ENCODE measurements at regions not wholly inside any gene's neighbourhood (a gene's known extent, or its start where the extent isn't known, plus 50 kb on each side); places are given as distances from the start of the nearest gene placed in this dataset.

DNA sequence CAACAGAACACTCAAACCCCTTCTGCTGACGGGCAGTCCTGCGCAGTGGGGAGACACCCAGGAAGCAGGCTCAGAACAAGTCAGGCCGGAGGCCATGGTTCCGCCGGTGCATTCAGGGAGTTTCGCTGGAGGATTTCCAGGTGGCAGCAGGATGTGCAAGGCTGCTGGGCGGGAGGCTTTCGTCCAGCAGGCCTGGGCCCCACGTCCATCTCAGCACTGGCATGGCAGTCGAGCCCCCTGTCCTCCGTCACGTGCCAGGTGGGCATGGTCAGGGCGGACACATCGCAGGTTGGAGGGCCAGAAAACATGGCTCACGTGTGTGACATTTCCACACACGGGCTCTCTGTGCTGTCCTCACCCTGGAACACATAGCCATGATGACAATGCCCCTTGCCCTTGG lies 299.9 kb upstream of the IRX2 start:
- TF ChIP-seq, protein P1, sequence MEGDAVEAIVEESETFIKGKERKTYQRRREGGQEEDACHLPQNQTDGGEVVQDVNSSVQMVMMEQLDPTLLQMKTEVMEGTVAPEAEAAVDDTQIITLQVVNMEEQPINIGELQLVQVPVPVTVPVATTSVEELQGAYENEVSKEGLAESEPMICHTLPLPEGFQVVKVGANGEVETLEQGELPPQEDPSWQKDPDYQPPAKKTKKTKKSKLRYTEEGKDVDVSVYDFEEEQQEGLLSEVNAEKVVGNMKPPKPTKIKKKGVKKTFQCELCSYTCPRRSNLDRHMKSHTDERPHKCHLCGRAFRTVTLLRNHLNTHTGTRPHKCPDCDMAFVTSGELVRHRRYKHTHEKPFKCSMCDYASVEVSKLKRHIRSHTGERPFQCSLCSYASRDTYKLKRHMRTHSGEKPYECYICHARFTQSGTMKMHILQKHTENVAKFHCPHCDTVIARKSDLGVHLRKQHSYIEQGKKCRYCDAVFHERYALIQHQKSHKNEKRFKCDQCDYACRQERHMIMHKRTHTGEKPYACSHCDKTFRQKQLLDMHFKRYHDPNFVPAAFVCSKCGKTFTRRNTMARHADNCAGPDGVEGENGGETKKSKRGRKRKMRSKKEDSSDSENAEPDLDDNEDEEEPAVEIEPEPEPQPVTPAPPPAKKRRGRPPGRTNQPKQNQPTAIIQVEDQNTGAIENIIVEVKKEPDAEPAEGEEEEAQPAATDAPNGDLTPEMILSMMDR (IDR thresholded peaks at IDR 0.05; ENCODE audit: borderline replicate concordance, control extremely low read depth, extremely low read depth, insufficient read depth, missing control alignments): no peak
- no peak for DNase-seq (ENCODE audit: low spot score)
- in situ Hi-C loops (cut with MboI; ENCODE audit: low sequenced_read_pairs, unreplicated experiment): no loop called here

DNA sequence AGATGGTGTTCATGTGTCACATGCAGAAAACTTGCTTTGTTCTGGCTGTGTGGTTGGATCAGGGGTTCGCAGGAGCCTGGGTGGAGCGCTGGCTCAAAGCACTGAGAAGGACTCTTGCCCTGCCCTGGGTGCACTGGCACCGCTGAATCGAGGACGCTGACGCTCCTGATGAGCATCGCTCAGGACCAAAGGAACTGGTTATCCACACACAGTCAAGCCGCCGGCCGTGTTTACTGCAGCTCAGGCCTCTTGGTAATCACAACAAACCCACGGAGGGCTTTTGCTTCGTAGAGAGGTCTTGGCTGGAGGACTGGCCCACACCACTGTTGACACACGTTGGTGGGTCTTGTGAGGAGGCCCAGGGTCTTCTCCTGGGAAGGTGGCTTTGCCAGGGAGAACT lies 299.4 kb upstream of the IRX2 start:
- DNase-seq (ENCODE audit: low spot score): no peak
- in situ Hi-C loops (cut with MboI; ENCODE audit: low sequenced_read_pairs, unreplicated experiment): no loop called here
- TF ChIP-seq, protein P1 (IDR thresholded peaks at IDR 0.05; ENCODE audit: borderline replicate concordance, control extremely low read depth, extremely low read depth, insufficient read depth, missing control alignments): no peak

GRCh38 chr5:3049261-3049660 lies 297.8 kb upstream of the IRX2 start:
- TF ChIP-seq, protein P1 (IDR thresholded peaks at IDR 0.05; ENCODE audit: borderline replicate concordance, control extremely low read depth, extremely low read depth, insufficient read depth, missing control alignments): no peak
- DNase-seq (ENCODE audit: low spot score): no peak
- in situ Hi-C loops (cut with MboI; ENCODE audit: low sequenced_read_pairs, unreplicated experiment): no loop called here

DNA sequence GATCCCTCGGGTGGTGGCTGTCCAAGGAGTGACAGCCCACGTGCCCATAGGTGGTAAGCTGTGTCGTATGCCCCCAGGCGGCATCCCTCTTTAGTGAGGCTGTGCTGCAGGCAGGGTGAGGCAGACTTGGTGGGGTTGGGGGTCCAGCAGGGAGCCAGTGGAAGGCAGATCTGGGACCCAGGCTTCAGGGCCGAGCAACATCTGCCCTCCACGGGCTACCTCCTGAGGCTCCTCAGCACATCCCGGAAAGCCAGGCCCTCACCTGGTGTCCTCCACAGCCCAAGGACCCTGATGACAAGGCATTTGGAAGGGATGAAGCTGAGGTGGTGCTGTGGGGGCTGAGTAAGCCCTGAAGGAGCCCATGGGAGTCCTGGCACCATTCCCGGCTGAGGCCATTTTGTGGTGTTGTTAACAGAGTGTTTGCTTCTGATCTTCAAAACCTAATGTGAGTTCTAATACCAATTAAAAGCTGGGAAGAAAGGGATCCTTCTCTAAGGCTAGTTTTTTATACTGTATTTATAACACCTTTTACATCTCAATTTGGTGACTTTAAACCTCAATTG lies 295.8 kb upstream of the IRX2 start:
- TF ChIP-seq, protein P1 (IDR thresholded peaks at IDR 0.05; ENCODE audit: borderline replicate concordance, control extremely low read depth, extremely low read depth, insufficient read depth, missing control alignments): no peak
- DNase-seq (ENCODE audit: low spot score): no peak
- in situ Hi-C loops (cut with MboI; ENCODE audit: low sequenced_read_pairs, unreplicated experiment): no loop called here

GRCh38 chr5:3043600-3043999 lies 292.1 kb upstream of the IRX2 start:
- in situ Hi-C loops (cut with MboI; ENCODE audit: low sequenced_read_pairs, unreplicated experiment): no loop called here
- TF ChIP-seq, protein P1 (IDR thresholded peaks at IDR 0.05; ENCODE audit: borderline replicate concordance, control extremely low read depth, extremely low read depth, insufficient read depth, missing control alignments): no peak
- no peak for DNase-seq (ENCODE audit: low spot score)

DNA sequence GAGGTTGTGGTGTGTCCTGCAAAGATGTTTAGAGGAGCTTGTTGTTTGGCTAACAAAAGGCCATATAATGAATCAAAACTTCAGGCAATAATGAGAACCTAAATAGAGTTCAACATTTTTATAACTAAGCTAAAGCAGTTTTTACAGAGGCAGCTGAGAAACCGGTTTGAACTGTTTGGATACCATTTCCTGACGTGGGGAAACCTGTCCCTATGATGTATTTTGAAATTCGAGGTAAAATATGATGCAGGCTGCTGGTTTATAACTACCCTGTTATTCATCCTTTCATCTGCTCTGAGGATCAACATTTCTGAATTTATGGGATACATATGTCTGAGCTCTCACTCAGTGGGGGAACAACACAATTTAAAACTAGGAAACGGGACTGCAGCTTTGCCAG lies 289.5 kb upstream of the IRX2 start:
- in situ Hi-C loops (cut with MboI; ENCODE audit: low sequenced_read_pairs, unreplicated experiment): no loop called here
- no peak for DNase-seq (ENCODE audit: low spot score)
- TF ChIP-seq, protein P1 (IDR thresholded peaks at IDR 0.05; ENCODE audit: borderline replicate concordance, control extremely low read depth, extremely low read depth, insufficient read depth, missing control alignments): no peak
